DOHH2 (cell line): ENCODE measurements at regions not wholly inside any gene's neighbourhood (a gene's known extent, or its start where the extent isn't known, plus 50 kb on each side); places are given as distances from the start of the nearest gene placed in this dataset.

Experiments
- H3F3A ChIP-seq: fragments of 200-600 bp; sonication (generic), shearing (Covaris generic); 2 replicates; pipeline ENCODE4 v1.6.0; 2016; ENCODE audit warnings: antibody characterized with exemption, mild to moderate bottlenecking; ENCODE audit not compliant: control insufficient read depth, insufficient read depth
- H3K27ac ChIP-seq: fragments of 200-600 bp; sonication (generic); 2 replicates; pipeline ENCODE4 v1.5.1; 2014; ENCODE audit warnings: low read depth, mild to moderate bottlenecking, low read length, moderate library complexity
- H3K27me3 ChIP-seq: fragments of 200-600 bp; sonication (generic); 2 replicates; pipeline ENCODE4 v1.6.1; 2014; ENCODE audit warnings: mild to moderate bottlenecking, low read length, mixed read lengths; ENCODE audit not compliant: control insufficient read depth
- H3K36me3 ChIP-seq: fragments of 200-600 bp; sonication (generic); 2 replicates; pipeline ENCODE4 v1.6.1; 2014; ENCODE audit warnings: mild to moderate bottlenecking, low read length, moderate library complexity, mixed read lengths; ENCODE audit not compliant: control insufficient read depth
- H3K4me1 ChIP-seq: fragments of 200-600 bp; sonication (generic); 2 replicates; pipeline ENCODE4 v1.6.1; 2014; ENCODE audit warnings: mild to moderate bottlenecking, low read length, mixed read lengths; ENCODE audit not compliant: control insufficient read depth
- H3K4me2 ChIP-seq: fragments of 200-600 bp; sonication (generic); 2 replicates; pipeline ENCODE4 v1.6.0; 2014; ENCODE audit warnings: mild to moderate bottlenecking, low read length, moderate library complexity
- H3K4me3 ChIP-seq: fragments of 200-600 bp; sonication (generic); 2 replicates; pipeline ENCODE4 v1.5.1; 2014; ENCODE audit warnings: mild to moderate bottlenecking, low read length, mixed read lengths
- H3K79me2 ChIP-seq: fragments of 200-600 bp; sonication (generic); 2 replicates; pipeline ENCODE4 v1.6.1; 2014; ENCODE audit warnings: mild to moderate bottlenecking, low read length, mixed read lengths; ENCODE audit not compliant: control insufficient read depth
- H3K9me2 ChIP-seq: fragments of 200-600 bp; sonication (generic); replicated peaks from 2 replicates; pipeline ENCODE4 v1.6.1; 2014; ENCODE audit warnings: mild to moderate bottlenecking, low read length, mixed read lengths; ENCODE audit not compliant: control insufficient read depth
- H3K9me3 ChIP-seq: fragments of 200-600 bp; sonication (generic); 2 replicates; pipeline ENCODE4 v1.6.1; 2014; ENCODE audit warnings: antibody characterized with exemption, low read length, mixed read lengths; ENCODE audit not compliant: control insufficient read depth, insufficient read depth
- H4K20me1 ChIP-seq: fragments of 200-600 bp; sonication (generic); 2 replicates; pipeline ENCODE4 v1.6.0; 2014; ENCODE audit warnings: low read depth, mild to moderate bottlenecking, antibody characterized with exemption, low read length, moderate library complexity; ENCODE audit not compliant: control insufficient read depth, insufficient read depth
- CTCF ChIP-seq: fragments of 200-600 bp; sonication (generic); IDR thresholded peaks from one replicate; pipeline ENCODE4 v1.5.1; 2014; ENCODE audit warnings: antibody characterized with exemption, mild to moderate bottlenecking, low read depth, low read length; ENCODE audit not compliant: poor library complexity, severe bottlenecking
- EZH2phosphoT487 ChIP-seq: fragments of 200-600 bp; sonication (generic); IDR thresholded peaks from 2 replicates; pipeline ENCODE4 v1.6.1; 2017; ENCODE audit warnings: borderline replicate concordance, mild to moderate bottlenecking, antibody characterized with exemption, low read length, moderate library complexity, mixed read lengths

GRCh38 chr4:3658530-3658913, 107.7 kb upstream of the ADRA2C start:
- H3K9me3 ChIP-seq = no peaks in the 10 kb centered on the region
- H3K4me3 ChIP-seq = peak overlapping the region; percentile 81
- peaks cover 23% of the 10 kb centered on the region for H3K79me2 ChIP-seq
- H3F3A ChIP-seq = peaks cover 43% of the 10 kb centered on the region
- 0 out of 2 replicates have a peak, but pooled peaks cover 3% of the 10 kb centered on the region for H3K36me3 ChIP-seq
- no peaks in the 10 kb centered on the region for H4K20me1 ChIP-seq
- no peaks in the 10 kb centered on the region for H3K9me2 ChIP-seq
- TF ChIP-seq EZH2phosphoT487 = no peak
- TF ChIP-seq CTCF = no peak
- H3K4me1 ChIP-seq = peaks cover 90% of the 10 kb centered on the region
- H3K27me3 ChIP-seq = no peaks in the 10 kb centered on the region
- peak overlapping the region; percentile 89 for H3K4me2 ChIP-seq
- H3K27ac ChIP-seq = peak overlapping the region; percentile 99

GRCh38 chr4:3657902-3658529, 108.2 kb upstream of the ADRA2C start:
- peaks cover 43% of the 10 kb centered on the region for H3F3A ChIP-seq
- H3K27me3 ChIP-seq = no peaks in the 10 kb centered on the region
- H3K9me3 ChIP-seq = no peaks in the 10 kb centered on the region
- 0 out of 2 replicates have a peak, but pooled peaks cover 3% of the 10 kb centered on the region for H3K36me3 ChIP-seq
- peaks cover 85% of the 10 kb centered on the region for H3K4me1 ChIP-seq
- peak overlapping the region; percentile 81 for H3K4me3 ChIP-seq
- H3K4me2 ChIP-seq = peak overlapping the region; percentile 89
- peaks cover 18% of the 10 kb centered on the region for H3K79me2 ChIP-seq
- no peaks in the 10 kb centered on the region for H3K9me2 ChIP-seq
- peak overlapping the region; percentile 99 for H3K27ac ChIP-seq
- no peaks in the 10 kb centered on the region for H4K20me1 ChIP-seq
- TF ChIP-seq EZH2phosphoT487 (no peak), CTCF (no peak)

- no peaks in the 10 kb centered on the region for H3K27me3 ChIP-seq
These were observed 109.5 kb upstream of the ADRA2C start for GRCh38 chr4:3656416-3657356.

More at GRCh38 chr4:3656416-3657356, 109.5 kb upstream of the ADRA2C start:
- Histone ChIP-seq H3K4me2 (peak overlapping the region; percentile 89), H3K36me3 (no peaks in the 10 kb centered on the region), H3K27ac (peak overlapping the region; percentile 99), H4K20me1 (no peaks in the 10 kb centered on the region), H3K79me2 (peaks cover 8% of the 10 kb centered on the region), H3K9me3 (no peaks in the 10 kb centered on the region), H3F3A (peaks cover 43% of the 10 kb centered on the region), H3K9me2 (no peaks in the 10 kb centered on the region), H3K4me3 (peak overlapping the region; percentile 81), H3K4me1 (peaks cover 72% of the 10 kb centered on the region)
- TF ChIP-seq EZH2phosphoT487 (no peak), CTCF (no peak)
